ENCODE measurements at regions not wholly inside any gene's neighbourhood (a gene's known extent, or its start where the extent isn't known, plus 50 kb on each side); places are given as distances from the start of the nearest gene placed in this dataset.

- TF ChIP-seq CTCF (IDR thresholded peaks at IDR 0.05) (no peak), ZFX (IDR thresholded peaks at IDR 0.05; ENCODE audit: borderline replicate concordance) (no peak)
Observed at GRCh38 chr9:85466834-85467233, 274.9 kb downstream of the AGTPBP1 start.
